ENCODE measurements at regions not wholly inside any gene's neighbourhood (a gene's known extent, or its start where the extent isn't known, plus 50 kb on each side); places are given as distances from the start of the nearest gene placed in this dataset.

- DNase-seq (ENCODE audit: low spot score), result no peak
These were observed 88.3 kb upstream of the CCDC68 start for GRCh38 chr18:55047546-55047945.

DNA sequence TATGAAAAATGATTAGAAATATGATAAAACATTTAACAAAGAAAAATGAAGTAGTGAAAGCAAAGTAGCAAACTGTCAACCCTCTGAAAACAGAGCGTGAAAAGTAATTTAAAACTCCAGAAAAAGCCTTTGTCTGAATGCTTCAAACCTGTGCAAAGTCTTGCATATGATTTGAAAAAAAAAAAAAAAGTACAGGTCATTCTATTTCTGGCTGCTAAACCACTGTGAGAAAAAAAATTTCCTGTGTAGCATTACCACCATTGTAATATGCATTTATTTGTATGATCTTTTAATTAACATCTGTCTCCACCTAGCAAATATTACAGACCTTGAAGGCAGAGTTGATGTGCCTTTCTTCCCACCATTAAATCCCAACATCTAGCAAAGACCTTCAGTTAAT lies 82.1 kb upstream of the CCDC68 start:
- no peak for DNase-seq (ENCODE audit: low spot score)

- peak; percentile 15 for DNase-seq (ENCODE audit: low spot score)
These were observed 78.9 kb upstream of the CCDC68 start for GRCh38 chr18:55038162-55038561.

GRCh38 chr18:55034742-55035141 lies 75.5 kb upstream of the CCDC68 start:
- no peak for DNase-seq (ENCODE audit: low spot score)

DNA sequence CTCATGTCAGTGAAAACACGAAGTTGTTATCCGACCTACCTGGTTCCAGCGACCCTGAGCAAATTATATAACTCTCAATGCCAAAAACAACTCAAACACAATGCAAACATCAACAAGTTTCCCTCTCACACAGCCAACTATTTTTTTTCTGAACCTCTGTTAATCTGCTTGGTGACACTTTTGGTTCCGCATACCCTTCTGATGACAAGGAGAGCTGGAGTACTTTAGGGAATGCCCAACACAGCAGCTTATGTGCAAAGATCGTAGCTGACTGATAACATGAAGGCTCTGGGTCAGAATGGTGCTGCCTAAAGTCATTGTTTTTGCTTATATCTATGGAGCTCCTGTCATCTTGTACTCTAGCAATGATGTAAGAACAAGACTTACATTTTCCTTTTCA lies 72.7 kb upstream of the CCDC68 start:
- DNase-seq (ENCODE audit: low spot score), result no peak

GRCh38 chr18:55031576-55031975 lies 72.3 kb upstream of the CCDC68 start:
- DNase-seq (ENCODE audit: low spot score), result no peak

DNA sequence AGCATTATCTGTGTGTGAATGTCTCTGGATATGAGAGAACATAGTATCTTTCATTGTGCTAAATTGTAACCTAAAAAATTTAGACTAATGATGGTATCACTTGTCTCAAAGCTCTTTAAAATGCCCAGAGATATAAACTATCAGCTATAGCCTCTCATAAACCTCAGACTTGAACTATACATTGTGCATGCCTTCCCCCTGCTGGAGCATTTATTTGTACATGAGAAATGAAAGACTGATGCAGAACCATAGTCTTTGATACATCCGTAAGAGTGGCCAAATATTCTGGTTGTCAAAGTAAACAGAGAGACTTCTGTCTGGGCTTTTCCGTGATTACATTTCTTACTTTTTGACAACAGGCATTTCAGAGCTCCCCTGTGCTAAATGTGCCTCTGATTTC lies 71.9 kb upstream of the CCDC68 start:
- no peak for DNase-seq (ENCODE audit: low spot score)

DNA sequence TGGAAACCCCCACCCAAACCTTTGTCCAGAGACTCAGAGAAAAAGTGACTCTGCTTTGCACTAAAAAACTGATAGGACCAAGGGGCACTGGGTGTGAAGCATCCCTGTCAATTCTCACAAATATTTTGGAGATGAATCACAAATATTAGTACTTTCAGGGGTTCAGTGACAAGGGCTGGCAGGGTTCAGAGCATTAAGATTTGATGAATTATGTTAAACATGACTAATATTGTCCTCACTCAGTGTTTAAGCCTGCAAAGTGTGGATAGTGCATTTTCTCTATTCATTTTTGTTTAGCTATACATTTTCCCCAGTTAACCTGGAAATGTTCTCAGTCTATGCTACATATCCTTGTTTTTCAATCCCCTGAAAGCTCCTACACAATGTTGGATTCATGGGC lies 65.3 kb upstream of the CCDC68 start:
- no peak for DNase-seq (ENCODE audit: low spot score)

DNA sequence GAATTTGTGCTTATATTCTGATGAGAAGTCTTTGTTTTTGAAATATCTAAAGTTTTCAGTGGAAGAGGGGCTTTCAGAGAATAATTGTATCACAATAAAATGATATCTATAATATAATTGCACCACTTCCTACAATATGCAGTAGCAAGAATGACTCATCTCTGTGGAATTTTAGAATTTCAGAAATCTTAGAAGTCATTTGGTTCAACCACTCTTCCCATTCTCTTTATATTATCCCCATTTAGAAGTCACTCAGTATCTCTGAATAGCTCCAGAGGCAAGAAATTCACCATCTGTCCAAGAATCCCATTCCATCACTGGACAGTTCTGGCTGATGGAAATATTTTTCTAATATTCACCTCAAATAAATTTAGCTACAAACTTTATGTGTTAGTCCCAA lies 59.3 kb upstream of the CCDC68 start:
- peak; percentile 44 for DNase-seq (ENCODE audit: low spot score)

DNA sequence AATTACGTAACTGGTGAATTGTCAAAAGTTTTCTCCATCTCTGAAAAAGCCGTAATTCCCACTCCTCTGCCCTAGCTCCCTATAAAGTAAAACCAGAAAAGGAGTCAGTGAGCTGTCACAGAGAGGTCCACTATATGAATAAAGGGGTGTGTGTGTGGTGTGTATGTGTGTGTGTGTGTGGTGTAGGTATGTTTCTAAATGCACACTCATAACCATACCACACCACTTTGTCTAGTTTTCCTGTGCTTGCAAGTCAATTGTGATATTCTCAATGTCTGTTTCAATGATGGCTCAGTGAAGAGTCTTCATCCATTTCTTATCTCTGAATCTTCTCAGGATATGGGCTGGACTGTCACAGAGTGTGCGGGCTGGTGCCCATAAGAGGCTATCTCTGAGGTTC lies 54.8 kb upstream of the CCDC68 start:
- DNase-seq (ENCODE audit: low spot score), result no peak

DNA sequence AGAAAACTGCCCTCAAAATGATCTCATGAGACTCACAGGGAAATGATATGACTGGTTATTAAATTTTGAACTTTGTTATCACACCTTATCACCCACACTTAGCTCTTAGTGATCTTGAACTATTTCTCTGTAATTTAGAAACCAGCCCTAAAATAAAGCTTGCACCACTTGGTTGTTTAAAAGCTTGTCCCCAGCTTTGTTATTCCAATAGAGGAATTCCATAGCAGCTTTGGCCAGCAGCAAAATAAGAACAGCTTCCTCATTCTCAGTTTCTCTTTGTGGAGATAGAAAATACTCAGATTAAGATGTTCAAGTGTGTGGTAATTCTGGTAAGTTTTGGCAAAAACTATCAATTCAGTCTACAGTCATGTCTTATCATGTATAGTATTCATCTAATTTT lies 54.4 kb upstream of the CCDC68 start:
- DNase-seq (ENCODE audit: low spot score), result no peak

DNA sequence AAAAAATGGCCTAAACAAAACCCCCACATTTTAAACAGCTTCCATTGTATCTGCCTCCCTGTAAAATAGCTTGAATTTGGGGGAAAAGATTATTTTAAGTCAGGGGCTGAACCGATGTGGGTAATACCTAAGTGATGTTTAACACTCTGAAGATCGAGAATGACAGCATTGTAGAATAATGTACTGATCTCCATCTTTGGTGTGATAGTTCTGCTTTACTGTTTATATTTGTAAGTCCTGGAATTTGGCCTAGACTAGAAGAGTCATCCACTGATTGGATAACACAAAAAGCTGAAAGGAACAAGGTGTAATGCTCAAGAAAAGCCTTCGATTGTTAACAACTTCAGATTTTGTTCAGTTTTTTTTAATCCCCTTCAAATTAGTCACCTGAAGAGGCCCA lies 53.8 kb upstream of the CCDC68 start:
- DNase-seq (ENCODE audit: low spot score), result no peak

GRCh38 chr18:55012008-55012407 lies 52.7 kb upstream of the CCDC68 start:
- DNase-seq (ENCODE audit: low spot score), result peak; percentile 15

Data from AG20443 (cell line).